HL-60 (cell line): ENCODE measurements at regions not wholly inside any gene's neighbourhood (a gene's known extent, or its start where the extent isn't known, plus 50 kb on each side); places are given as distances from the start of the nearest gene placed in this dataset.
"Not testable (repeated sequence)": the region's sequence is repeated elsewhere in the genome, so short reads cannot be mapped to it uniquely, and the experiment has no call there.

Source experiments
- DNase-seq, 2 experiments: peaks; one replicate each; pipeline ENCODE4 v3.0.0-alpha.2; 2010 to 2020; ENCODE audit warnings: low read depth in 1 of 2, low spot score in 1 of 2
- H3K27ac ChIP-seq: fragments of 250-450 bp; sonication (Bioruptor Pico); replicated peaks from 2 replicates; pipeline ENCODE4 v1.5.1; 2020; ENCODE audit warnings: mild to moderate bottlenecking, moderate library complexity
- H3K27me3 ChIP-seq: fragments of 250-450 bp; sonication (Bioruptor Pico); 2 replicates; pipeline ENCODE4 v1.5.1; 2021; ENCODE audit warnings: mild to moderate bottlenecking, moderate library complexity; ENCODE audit not compliant: insufficient read depth, poor library complexity, severe bottlenecking
- H3K4me3 ChIP-seq: replicated peaks from 2 replicates; pipeline ENCODE4 v1.5.1; 2011; ENCODE audit warnings: mild to moderate bottlenecking, control low read depth, low read length; ENCODE audit not compliant: insufficient read depth
- GABPA ChIP-seq: IDR thresholded peaks from 2 replicates; pipeline ENCODE4 v1.6.1; 2012; ENCODE audit warnings: low read depth
- POLR2AphosphoS5 ChIP-seq: IDR thresholded peaks from 2 replicates; pipeline ENCODE4 v1.6.1; 2012; ENCODE audit warnings: low read depth
- SPI1 ChIP-seq: IDR thresholded peaks from 2 replicates; pipeline ENCODE4 v1.6.1; 2012; ENCODE audit warnings: low read depth, mild to moderate bottlenecking, borderline replicate concordance
- TF ChIP-seq, protein P1 (sequence below): IDR thresholded peaks from 2 replicates; pipeline ENCODE4 v1.6.1; 2012; ENCODE audit warnings: low read depth; ENCODE audit not compliant: insufficient replicate concordance
- TF ChIP-seq, protein P2 (sequence below): IDR thresholded peaks from one replicate; pipeline ENCODE4 v1.5.1; 2011; ENCODE audit warnings: low read length, control low read depth, inconsistent platforms; ENCODE audit not compliant: insufficient read depth

DNA sequence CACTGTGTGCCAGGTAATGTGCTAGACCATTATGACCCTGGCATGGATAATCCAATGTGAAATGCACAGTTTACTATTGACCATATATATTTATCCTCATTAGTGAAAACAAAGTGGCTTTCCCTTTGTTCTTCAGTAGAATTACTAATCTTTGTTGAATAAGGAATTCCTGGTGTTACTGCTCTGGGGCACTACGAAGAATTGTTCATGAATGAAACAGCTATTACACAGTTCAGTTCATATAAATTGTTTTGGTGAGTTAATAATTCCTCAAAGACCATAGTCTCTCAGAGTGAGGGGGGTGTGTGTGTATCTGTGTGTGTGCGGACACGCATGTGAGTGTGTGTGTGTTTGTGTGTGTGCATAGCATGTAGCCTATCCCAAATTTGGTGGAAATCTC is 668.0 kb upstream of the MBL2 start:
- TF ChIP-seq, protein P1, sequence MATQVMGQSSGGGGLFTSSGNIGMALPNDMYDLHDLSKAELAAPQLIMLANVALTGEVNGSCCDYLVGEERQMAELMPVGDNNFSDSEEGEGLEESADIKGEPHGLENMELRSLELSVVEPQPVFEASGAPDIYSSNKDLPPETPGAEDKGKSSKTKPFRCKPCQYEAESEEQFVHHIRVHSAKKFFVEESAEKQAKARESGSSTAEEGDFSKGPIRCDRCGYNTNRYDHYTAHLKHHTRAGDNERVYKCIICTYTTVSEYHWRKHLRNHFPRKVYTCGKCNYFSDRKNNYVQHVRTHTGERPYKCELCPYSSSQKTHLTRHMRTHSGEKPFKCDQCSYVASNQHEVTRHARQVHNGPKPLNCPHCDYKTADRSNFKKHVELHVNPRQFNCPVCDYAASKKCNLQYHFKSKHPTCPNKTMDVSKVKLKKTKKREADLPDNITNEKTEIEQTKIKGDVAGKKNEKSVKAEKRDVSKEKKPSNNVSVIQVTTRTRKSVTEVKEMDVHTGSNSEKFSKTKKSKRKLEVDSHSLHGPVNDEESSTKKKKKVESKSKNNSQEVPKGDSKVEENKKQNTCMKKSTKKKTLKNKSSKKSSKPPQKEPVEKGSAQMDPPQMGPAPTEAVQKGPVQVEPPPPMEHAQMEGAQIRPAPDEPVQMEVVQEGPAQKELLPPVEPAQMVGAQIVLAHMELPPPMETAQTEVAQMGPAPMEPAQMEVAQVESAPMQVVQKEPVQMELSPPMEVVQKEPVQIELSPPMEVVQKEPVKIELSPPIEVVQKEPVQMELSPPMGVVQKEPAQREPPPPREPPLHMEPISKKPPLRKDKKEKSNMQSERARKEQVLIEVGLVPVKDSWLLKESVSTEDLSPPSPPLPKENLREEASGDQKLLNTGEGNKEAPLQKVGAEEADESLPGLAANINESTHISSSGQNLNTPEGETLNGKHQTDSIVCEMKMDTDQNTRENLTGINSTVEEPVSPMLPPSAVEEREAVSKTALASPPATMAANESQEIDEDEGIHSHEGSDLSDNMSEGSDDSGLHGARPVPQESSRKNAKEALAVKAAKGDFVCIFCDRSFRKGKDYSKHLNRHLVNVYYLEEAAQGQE: no peak
- TF ChIP-seq SPI1 (no peak), POLR2AphosphoS5 (no peak), GABPA (no peak)
- TF ChIP-seq, protein P2, sequence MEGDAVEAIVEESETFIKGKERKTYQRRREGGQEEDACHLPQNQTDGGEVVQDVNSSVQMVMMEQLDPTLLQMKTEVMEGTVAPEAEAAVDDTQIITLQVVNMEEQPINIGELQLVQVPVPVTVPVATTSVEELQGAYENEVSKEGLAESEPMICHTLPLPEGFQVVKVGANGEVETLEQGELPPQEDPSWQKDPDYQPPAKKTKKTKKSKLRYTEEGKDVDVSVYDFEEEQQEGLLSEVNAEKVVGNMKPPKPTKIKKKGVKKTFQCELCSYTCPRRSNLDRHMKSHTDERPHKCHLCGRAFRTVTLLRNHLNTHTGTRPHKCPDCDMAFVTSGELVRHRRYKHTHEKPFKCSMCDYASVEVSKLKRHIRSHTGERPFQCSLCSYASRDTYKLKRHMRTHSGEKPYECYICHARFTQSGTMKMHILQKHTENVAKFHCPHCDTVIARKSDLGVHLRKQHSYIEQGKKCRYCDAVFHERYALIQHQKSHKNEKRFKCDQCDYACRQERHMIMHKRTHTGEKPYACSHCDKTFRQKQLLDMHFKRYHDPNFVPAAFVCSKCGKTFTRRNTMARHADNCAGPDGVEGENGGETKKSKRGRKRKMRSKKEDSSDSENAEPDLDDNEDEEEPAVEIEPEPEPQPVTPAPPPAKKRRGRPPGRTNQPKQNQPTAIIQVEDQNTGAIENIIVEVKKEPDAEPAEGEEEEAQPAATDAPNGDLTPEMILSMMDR: no peak
- no peaks in the 10 kb centered on the region for H3K27me3 ChIP-seq
- no peak overlapping the region for H3K27ac ChIP-seq
- H3K4me3 ChIP-seq: no peak overlapping the region
- no peak for DNase-seq

DNA sequence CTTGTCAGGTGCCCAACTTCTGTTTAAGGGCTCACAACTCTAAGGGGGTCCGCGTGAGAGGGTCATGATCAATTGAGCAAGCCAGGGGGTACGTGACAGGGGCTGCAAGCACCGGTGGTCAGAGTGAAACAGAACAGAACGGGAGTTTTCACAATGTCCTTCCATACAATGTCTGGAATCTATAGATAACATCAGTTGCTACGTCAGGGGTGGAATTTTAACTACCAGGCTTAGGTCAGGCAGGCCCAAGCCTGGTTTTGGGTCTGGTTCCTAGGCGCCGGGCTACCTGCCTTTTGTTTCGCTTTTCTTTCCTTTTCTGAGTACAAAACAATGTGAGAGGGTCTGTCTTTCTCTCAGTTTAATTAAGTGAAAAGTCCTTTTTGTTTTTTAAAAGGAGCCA is 666.5 kb upstream of the MBL2 start:
- DNase-seq, H3K27ac ChIP-seq, H3K4me3 ChIP-seq, H3K27me3 ChIP-seq: not testable (repeated sequence)

DNA sequence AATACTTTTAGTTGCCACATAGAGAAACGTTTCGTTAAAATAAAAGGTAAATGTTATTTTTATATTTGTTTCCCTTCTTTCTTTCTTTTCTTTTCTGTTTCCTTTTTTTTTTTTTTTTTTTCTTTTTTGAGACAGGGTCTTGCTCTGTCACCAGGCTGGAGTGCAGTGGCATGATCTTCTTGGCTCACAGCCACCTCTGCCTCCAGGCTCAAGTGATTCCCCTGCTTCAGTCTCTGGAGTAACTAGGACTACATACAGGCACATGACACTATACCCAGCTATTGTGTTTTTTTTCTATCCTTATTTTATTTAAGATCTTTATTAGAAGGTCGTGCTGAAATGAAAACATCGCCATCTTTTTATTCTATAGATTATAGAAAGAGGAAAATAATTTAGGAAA is 661.8 kb upstream of the MBL2 start:
- DNase-seq: no peak
- TF ChIP-seq, protein P1: no peak
- TF ChIP-seq GABPA (no peak), POLR2AphosphoS5 (no peak), SPI1 (no peak)
- TF ChIP-seq, protein P2: no peak
- Histone ChIP-seq H3K27me3 (no peaks in the 10 kb centered on the region), H3K27ac (no peak overlapping the region), H3K4me3 (no peak overlapping the region)

DNA sequence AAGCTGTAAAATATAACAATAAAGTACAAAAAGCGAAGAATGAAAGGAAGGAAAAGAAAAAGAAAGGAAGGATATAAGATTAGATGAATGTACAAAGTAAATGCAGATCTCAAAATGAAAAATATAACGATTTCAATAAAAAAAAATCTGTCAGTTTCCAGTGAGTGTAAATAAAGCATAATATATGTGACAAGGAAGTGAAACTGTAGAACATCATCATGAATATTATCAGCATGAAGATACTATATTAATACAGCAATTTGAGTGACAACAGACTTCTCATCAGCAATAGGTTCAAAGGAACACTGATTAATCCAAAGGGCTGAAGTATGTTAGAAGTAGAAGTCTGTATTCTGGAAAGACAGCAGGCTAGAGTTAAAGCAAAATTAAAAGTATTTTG is 659.5 kb upstream of the MBL2 start:
- no peak overlapping the region for H3K27ac ChIP-seq
- DNase-seq: no peak
- TF ChIP-seq GABPA (no peak), SPI1 (no peak), POLR2AphosphoS5 (no peak)
- TF ChIP-seq, protein P1: no peak
- TF ChIP-seq, protein P2: no peak
- H3K27me3 ChIP-seq: no peaks in the 10 kb centered on the region
- H3K4me3 ChIP-seq: no peak overlapping the region
